Fibroblast of mammary gland (primary cell): ENCODE measurements at regions not wholly inside any gene's neighbourhood (a gene's known extent, or its start where the extent isn't known, plus 50 kb on each side); places are given as distances from the start of the nearest gene placed in this dataset.

ENCODE experiments used
- DNase-seq: peaks from one replicate; pipeline ENCODE4 v3.0.0-alpha.2; 2010; ENCODE audit warnings: low read depth
- H3K4me3 ChIP-seq: 2 replicates; pipeline ENCODE4 v1.5.1; 2011; ENCODE audit warnings: low read depth, mild to moderate bottlenecking, low read length, moderate library complexity; ENCODE audit not compliant: control insufficient read depth
- CTCF ChIP-seq: conservative IDR thresholded peaks from 2 replicates; pipeline ENCODE4 v1.5.1; 2011; ENCODE audit warnings: low read depth, low read length, inconsistent platforms; ENCODE audit not compliant: control insufficient read depth, insufficient read depth

GRCh38 chr10:33027088-33027487 is 69.1 kb upstream of the ITGB1 start:
- TF ChIP-seq CTCF, result no peak
- H3K4me3 ChIP-seq, result no peak overlapping the region

DNA sequence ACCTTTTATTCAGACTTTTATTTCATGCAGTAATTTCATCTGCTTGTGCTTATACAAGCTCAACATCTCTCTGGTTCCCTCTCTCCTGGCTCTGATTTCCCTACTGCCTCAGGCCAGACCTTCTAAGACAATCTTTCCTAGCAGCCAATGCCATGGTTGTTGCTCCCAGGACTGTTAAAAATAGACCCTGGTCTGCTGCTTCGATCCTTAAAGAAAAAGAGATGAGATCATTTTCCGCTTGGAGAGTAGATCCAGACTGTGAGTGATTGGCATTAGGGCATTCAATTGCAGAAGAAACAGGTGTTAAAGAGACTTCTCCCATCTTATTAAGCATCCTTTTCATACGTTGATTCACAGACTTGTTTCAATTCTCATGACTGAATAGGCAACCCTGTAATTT is 68.4 kb upstream of the ITGB1 start:
- no peak for DNase-seq
- H3K4me3 ChIP-seq, result no peak overlapping the region
- no peak for TF ChIP-seq CTCF

More at GRCh38 chr10:33027088-33027487, 69.1 kb upstream of the ITGB1 start:
- DNase-seq, result no peak

- TF ChIP-seq CTCF, result no peak
- H3K4me3 ChIP-seq, result no peak overlapping the region
- DNase-seq, result no peak
These were observed 67.9 kb upstream of the ITGB1 start for GRCh38 chr10:33025910-33026309.

DNA sequence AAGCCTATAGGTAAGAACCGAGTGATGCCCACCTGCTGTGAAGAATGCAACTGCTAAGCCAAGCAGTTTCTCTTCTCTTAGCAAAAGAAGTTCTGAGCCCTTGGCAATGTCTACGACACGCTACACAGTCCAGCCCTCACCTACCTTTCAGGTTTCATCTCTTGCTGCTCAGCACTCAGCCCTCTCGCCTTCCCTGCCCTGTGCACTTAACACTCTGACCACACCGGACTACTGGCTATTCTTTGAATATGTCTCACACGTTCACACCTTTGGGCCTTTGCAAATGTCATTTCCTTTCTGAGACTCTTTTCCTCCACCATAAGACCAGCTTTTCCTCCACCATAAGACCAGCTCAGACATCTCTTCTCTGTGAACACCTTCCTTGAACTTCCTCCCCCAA is 67.0 kb upstream of the ITGB1 start:
- no peak for TF ChIP-seq CTCF
- DNase-seq, result no peak
- H3K4me3 ChIP-seq, result no peak overlapping the region

- no peak for DNase-seq
- TF ChIP-seq CTCF, result no peak
- H3K4me3 ChIP-seq, result no peak overlapping the region
These were observed 64.7 kb upstream of the ITGB1 start for GRCh38 chr10:33022691-33023090.

DNA sequence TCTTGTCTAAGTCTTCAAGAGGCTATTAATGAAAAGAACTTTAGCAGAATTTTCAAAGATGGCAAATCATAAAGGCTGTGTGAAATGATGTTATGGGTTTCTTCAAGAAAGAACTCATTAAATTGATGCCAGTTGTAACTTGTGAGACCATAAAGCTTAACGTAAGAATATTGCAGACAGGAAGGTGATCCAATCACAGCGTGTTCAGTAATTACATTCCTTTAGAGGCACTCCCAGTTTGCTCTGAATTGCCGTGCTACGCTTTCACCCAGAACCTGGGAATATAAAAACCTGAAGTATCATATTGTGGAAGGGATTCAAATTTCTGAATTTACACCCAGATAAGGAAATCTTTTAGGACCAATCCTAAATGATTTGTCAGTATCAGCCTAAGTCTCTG is 64.1 kb upstream of the ITGB1 start:
- no peak overlapping the region for H3K4me3 ChIP-seq
- DNase-seq, result no peak
- TF ChIP-seq CTCF, result no peak

DNA sequence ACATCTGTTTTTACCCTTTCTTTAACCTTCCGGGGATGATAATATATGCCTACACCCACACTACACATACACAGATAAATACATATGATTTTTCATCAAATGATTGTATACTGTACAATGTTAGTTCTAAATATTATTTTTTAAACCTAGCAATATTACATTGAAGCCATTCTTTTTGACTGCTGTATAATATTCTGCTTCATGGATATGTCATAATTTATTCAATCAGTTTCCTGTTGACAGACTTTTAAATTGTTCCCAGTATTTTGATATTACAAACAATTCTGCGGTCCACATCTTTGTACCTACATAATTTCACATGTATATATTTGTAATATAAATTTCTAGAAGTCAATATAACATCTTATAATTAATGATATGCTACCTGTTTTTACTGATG is 59.0 kb upstream of the ITGB1 start:
- no peak overlapping the region for H3K4me3 ChIP-seq
- TF ChIP-seq CTCF, result no peak

More for the DNA sequence above, 59.0 kb upstream of the ITGB1 start:
- DNase-seq, result no peak
